ENCODE measurements at regions not wholly inside any gene's neighbourhood (a gene's known extent, or its start where the extent isn't known, plus 50 kb on each side); places are given as distances from the start of the nearest gene placed in this dataset.

GRCh38 chr15:81819924-81820635 is 225.7 kb downstream of the MEX3B start:
- TF ChIP-seq, protein P1, sequence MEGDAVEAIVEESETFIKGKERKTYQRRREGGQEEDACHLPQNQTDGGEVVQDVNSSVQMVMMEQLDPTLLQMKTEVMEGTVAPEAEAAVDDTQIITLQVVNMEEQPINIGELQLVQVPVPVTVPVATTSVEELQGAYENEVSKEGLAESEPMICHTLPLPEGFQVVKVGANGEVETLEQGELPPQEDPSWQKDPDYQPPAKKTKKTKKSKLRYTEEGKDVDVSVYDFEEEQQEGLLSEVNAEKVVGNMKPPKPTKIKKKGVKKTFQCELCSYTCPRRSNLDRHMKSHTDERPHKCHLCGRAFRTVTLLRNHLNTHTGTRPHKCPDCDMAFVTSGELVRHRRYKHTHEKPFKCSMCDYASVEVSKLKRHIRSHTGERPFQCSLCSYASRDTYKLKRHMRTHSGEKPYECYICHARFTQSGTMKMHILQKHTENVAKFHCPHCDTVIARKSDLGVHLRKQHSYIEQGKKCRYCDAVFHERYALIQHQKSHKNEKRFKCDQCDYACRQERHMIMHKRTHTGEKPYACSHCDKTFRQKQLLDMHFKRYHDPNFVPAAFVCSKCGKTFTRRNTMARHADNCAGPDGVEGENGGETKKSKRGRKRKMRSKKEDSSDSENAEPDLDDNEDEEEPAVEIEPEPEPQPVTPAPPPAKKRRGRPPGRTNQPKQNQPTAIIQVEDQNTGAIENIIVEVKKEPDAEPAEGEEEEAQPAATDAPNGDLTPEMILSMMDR (IDR thresholded peaks at IDR 0.05), result no peak
- TF ChIP-seq POLR2A (IDR thresholded peaks at IDR 0.05), result no peak

Data from right lobe of liver (tissue), 4 donors.